NCI-H526 treated with DMSO at 0.1 percent for 48 hours (cell line): ENCODE measurements at regions not wholly inside any gene's neighbourhood (a gene's known extent, or its start where the extent isn't known, plus 50 kb on each side); places are given as distances from the start of the nearest gene placed in this dataset.
A peak's percentile ranks its signal among the peaks of the same experiment; 100 is the strongest.

Experiments
- DNase-seq: peaks from one replicate; lab custom pipeline; 2025; lab: John Stamatoyannopoulos, UW

DNA sequence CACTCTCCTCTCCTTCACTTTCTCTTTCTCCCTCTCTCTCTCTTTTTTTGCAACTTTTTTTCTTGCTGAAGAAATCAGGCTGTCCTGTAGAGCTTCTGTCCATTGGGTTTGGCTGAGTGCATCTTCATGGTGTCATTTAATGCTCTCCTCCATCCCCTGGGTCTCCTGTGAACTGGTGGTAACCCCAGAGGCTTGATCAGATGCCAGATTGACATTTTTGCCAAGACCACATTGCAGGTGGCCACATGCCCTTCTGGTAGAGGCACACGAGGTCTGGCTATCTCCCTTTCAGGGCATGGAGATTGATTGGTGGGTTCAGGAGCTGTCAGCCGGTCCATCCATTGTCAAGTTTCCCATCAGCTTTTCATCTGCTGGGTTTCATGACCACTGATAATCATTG lies 188.3 kb upstream of the MYL2 start:
- no peak for DNase-seq

DNA sequence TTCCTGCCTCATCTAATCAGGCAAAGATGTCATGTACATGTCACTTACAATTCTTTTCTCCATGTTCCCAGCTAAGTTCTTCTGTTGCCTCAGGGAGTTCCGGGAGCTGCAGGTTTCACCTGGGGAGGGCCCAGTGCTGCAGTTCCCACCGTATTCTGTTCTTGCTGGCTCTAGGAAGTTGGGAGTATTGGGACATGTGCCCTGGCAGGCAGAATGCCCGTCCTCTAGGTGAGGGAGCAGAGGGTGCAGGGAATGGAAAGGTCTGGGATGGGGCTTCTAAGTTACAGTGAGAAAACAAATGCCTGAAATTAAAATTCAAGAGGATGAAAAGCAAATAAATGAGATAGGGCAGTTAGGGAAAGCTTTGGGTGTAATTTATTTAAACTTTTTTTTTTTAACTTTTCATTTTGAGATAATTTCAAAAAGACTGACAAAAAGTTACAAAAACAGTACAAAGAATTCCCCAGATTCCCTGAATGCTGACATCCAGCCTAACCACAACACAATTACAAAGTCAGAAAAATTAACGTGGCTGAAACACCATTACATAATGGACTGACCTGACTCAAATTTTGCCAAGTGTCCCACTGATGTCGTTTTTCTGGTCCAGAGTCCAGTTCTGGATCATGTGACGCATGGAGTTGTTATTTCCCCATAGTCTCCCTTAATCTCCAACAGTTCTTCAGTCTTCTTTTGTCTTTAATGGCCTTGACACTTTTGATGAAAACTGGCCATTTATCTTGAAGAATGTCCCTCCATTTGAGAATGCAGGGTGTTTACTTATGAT lies 187.2 kb upstream of the MYL2 start:
- no peak for DNase-seq

DNA sequence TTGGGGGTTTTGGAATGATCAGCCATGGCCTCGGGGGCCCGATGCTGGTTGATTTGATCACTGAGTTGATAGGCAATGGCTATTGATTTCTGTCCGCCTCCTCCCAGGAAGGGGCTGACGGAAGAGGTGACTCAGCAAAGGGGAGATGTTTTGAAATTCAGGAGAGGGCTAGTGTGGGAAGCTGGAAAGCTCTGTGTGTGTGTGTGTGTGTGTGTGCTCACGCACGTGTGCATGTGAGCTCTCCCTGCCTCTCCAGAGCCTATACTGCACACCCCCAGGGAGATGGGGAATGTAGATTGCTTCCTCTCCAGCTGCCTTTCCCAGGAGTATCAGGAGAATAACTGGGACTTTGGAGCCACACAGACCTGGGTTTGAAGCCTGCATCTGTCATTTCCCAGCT lies 184.9 kb upstream of the MYL2 start:
- no peak for DNase-seq

DNA sequence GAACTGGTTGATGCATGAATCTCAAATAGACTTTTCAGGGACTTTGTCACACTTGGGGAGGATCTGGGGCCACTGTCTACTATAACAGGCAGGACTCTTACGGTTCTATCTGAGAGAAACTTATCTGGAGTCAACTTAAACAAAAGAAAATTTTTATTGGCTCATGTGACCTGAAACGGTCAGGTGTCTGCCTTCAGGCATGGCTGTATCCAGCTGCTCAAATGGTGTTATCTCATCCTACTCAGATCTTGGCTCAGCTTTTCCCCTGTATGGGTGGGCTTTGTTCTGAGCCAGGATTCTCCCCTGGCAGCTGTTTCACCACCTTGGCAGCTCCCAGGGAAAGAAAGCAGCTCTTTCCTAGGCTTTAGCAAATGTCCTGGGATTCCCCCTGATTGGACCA lies 183.2 kb upstream of the MYL2 start:
- no peak for DNase-seq

DNA sequence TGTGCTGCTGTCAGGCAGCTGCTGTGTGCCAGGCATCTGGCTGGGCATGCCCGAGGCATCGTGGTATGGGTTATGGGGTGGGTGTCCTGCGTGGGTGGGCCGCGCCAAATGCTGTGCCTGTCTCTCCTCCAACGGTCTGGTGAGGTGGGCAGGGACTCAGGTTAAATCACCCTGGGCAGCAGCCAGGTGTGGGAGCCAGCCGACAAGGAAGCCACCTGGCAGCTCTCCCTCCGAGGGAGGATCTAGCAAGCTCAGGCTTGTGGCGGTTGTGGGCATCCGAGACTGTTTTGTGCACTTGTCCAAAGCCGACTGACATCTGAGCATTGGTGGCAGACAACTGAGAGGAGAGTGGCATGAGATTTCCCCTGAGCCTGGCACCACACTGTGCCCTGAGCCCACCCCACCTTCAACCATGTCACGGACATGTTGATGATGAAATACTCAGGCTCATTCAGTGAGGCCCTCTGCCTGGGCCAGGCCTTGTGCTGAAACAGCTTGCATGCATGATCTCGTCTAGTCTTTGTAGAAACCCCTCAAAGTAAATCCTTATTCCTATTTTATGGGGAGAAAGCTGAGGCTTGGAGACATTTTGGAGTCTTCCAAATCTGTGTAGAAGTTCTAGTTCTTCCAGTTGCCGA lies 181.8 kb upstream of the MYL2 start:
- peak; percentile 41 for DNase-seq

GRCh38 chr12:111101003-111101402 lies 180.6 kb upstream of the MYL2 start:
- DNase-seq = no peak

GRCh38 chr12:111100554-111100953 lies 180.2 kb upstream of the MYL2 start:
- DNase-seq = no peak

- DNase-seq = no peak
Observed at GRCh38 chr12:111100003-111100402, 179.6 kb upstream of the MYL2 start.

DNA sequence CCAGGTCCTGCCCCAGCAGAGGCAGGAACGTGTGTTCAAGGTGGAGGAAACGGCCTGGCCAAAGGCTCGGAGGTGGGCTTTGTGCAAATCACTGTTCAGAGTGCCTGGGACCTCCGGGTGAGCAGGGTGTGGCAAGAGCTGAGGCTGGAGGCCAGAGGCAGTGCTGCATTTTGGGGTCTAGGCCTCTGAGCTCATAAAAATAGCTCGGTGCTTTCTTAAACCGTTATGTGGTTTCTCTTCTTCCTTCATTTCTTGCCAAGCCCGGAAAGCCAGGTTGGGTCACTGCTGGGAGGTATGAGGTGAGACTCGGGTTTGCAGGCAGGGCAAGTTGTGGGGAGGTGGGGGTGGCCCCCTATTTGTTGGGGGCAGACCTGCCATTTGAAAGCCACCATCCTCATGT lies 178.8 kb upstream of the MYL2 start:
- DNase-seq = no peak

GRCh38 chr12:111094157-111095010 lies 174.0 kb upstream of the MYL2 start:
- DNase-seq = no peak

DNA sequence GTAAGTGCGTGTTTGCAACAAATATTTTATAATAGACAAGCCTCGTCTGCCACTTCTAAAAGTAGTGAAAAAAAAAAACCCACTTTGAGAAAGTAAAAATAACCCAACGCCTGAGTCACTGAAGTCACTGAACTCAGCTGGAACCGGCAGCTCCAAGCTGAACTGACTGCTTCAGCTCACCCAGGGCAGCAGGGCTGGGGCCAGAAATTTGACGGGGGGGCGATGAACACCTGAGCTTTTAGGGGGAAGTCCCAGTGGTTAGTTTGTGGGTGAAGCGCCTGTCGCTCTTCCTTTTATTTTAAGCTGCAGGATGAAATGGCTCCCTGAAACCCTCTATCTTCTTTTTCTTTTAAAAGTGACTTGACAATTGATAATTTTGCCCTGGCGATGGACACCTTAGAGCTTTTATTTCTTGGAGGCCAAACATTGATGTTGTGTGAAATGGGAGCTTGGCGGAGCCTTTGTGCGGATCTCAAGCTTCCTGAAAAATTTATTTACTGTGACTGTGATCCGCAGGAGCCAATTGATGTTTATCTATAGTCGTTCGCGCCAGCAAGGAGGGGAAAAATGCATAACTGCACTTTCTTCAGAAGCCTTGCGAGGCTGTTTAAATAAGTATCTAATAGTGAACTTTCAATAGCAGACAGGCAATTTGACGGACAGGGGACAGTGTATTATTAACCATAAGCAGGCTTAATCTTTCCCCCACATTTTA lies 173.2 kb upstream of the MYL2 start:
- DNase-seq = no peak

DNA sequence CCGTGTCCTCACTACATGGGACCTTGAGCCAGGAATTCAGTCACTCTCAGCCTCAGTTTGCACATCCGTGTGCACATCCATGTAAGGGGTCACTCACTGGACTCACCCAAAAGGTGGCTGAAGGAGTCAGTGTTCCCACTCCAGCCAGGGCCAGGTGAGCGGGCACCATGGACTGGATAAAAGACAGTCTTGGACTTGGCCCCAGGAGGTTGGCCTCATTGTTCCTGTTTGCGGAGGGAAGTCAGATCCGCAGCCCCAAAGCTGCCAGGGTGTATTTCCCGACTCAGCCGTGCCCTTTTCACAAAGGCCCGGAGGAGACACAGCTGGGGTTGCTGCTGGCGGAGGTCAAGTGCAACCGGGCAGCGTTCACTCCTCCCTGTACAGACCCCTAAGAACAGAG lies 170.7 kb upstream of the MYL2 start:
- no peak for DNase-seq

GRCh38 chr12:111089616-111090015 lies 169.2 kb upstream of the MYL2 start:
- DNase-seq = no peak

DNA sequence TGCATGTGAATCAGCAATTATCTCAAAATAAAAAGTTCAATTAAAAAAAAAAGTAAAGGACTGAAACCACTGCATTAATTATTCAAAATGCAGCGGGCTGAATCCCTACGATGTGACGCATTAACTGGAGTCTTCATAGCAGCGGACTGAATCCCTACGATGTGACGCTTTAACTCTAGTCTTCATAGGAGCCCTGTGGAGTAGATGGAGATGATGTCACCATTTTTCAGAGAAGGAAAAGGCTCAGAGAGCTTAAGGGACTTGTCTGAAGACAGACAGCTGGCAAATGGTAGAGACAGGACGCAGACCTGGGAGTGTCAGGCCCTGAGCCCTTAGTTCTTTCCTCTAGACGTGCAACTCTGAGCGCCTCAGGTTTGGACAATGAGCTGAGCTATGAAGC lies 168.0 kb upstream of the MYL2 start:
- DNase-seq = no peak

DNA sequence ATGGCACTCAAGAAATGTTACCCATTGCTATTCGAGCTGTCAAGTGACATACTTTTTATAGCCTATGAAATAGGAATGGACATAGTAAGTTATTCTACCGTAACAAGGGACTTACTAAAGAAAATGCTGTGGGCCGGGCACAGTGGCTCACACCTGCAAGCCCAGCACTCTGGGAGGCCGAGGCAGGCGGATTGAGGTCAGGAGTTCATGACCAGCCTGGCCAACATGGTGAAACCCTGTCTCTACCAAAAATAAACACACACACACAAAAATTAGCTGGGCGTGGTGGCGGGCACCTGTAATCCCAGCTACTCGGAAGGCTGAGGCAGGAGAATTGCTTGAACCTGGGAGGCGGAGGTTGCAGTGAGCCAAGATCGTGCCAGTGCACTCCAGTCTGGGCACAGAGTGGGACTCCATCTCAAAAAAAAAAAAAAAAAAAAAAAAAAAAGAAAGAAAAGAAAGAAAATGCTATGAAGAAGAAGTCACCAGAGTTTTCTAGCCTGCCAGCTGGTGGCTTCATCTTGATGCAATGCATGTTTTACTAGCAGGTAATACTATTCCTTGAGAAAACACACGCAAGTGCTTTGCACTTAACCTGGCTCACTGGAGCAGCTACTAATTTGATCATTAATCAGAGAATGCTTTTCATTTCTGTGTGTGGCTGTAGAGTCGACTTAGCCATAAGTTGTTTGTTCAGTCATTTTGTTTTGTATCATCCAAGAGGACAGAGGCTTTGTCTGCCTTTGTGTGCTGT lies 166.7 kb upstream of the MYL2 start:
- DNase-seq = no peak

- no peak for DNase-seq
Observed at GRCh38 chr12:111085096-111085495, 164.7 kb upstream of the MYL2 start.

DNA sequence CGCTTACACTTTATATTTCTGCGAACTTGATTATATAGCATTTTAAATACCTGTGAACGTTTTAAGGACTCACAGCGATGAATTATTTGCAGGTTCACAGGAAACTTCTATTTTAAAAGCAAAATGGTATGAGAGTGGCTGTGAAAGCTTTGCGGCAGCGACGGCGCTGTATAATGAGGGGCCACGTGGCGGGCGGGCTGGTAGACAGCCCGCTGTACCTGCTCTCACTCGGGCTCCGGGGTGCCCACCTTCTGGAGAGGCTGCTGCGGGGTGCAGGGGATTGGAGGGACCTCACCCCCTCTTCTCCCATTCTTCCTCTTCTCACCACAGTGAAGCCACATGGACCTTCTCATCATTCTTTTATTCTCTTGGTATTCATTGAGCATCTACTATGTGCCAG lies 164.2 kb upstream of the MYL2 start:
- DNase-seq = no peak

GRCh38 chr12:111084158-111084557 lies 163.8 kb upstream of the MYL2 start:
- DNase-seq = no peak

DNA sequence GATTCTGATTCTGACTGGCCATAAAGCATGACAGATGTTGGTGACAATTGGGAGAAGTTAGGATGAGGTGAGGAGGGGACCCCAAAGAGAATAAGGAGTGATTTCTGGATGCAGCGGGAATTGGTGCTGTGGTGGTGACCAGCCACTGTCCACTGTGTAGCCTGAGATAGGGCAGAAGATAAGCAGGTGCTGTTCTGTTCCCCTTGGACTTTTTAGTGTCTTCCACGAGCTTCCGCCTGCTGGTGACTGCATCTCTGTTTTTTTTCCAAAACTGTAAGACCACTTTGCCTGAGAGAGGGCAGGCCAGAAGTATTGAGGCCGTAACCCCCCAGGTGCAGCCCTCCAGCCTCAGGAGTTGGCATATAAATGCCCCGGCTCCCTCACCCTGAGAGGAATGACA lies 161.2 kb upstream of the MYL2 start:
- no peak for DNase-seq

GRCh38 chr12:111078731-111079130 lies 158.4 kb upstream of the MYL2 start:
- DNase-seq = no peak

- DNase-seq = no peak
Observed at GRCh38 chr12:111076611-111077451, 156.5 kb upstream of the MYL2 start.
